NCI-H69 (cell line): ENCODE measurements at regions not wholly inside any gene's neighbourhood (a gene's known extent, or its start where the extent isn't known, plus 50 kb on each side); places are given as distances from the start of the nearest gene placed in this dataset.

Experiments used
- DNase-seq: peaks from one replicate; lab custom pipeline; 2025; lab: John Stamatoyannopoulos, UW

DNA sequence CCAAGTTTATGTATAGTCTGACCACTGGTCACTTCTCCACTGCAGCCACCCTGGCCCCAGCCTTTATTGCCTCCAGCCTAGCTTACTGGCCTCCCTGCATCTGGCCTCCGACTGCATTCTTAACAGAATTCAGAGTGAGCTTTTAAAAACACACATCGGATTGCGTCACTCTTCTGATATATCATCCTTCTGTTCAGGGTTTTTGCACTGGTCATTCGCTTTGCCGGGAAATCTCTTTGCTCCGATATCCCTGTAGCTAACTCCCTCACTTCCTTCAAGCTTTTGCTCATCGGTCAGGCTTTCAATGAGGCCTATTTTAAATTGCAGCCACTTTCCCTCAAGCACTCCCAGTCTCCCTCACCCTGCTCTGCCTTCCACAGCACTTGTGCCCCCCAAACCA is 101.6 kb upstream of the DLX2 start:
- no peak for DNase-seq

DNA sequence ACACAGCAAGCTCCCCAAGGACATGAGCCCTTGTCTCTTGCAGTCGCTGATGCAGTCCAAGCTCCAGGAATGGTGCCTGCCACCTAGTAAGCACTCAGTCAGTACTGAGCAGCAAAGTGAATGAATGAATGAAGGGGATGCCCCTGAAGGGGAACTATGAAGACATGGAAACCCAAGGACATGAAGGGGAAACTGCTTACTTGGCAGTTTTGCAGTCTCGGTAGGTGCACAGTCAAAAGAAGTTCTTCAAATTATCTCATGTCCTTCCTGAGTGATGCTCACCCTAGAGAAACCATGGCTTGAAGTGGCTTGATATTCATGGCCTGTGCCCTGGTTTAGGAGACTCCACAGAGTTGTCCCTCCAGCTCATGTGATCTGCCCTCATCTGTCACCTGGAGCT is 102.1 kb upstream of the DLX2 start:
- no peak for DNase-seq

DNA sequence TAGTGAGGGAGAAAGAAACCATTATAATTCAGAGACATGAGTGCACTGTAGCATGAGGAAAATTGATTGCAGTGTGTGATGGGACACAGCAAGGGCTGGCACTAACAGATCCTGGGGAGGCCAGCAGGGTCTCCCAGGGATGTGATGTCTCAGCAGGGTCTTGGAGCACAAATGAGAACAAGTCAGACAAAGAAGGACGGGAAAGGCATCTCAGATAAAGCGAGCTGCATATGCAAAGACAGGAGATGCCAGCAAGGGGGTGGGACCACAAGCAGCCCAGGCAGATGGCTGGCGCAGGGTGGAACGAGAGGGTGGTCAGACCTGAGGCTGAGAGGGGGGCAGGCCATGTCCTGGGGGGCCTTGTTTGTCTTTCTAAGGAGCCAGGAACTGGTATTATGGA is 102.6 kb upstream of the DLX2 start:
- DNase-seq, result no peak

DNA sequence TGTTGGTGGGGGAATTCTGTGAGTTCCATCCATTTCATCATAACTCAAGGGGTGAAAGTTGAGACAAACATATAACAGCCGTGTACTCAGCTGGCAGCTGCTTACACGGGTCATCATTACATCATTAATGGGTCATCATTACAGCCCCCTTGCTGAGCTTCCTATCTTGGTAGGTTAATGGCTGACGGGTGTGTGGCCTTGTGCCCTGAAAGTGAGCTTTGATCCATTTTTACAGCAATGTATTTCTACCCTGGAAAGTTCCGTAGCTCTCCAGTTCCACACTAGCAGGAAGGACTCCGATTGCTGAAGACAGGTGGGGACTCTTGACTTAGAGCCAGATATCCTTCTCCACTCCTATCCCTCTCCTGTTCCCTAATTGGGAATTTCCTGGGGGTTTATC is 105.2 kb upstream of the DLX2 start:
- peak; percentile 10 for DNase-seq

DNA sequence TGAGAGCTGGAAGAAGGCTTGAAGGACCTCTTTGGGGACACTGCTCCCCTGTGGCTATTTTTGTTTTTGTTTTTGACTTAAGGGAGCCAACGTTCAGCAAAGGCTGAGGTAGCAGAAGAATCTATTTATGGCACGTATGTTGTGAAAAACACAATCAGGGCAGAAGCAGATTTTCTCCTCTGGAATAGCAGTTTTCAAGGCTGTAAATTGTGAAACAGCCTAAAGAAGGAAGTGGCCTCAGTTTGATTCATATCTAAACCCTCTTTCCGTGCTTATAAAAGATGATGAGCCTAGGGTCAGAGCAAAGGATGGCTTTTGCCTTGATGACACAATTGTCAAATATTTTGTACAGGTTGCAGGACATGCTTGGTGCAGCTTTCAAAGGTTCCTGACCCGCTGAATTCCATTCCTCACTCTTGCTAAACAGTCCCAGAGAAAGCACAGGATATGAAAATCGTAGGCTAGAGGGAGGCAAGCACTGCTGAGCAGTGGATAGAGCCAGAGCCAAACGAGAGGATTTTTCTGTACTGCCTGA is 106.2 kb upstream of the DLX2 start:
- no peak for DNase-seq

DNA sequence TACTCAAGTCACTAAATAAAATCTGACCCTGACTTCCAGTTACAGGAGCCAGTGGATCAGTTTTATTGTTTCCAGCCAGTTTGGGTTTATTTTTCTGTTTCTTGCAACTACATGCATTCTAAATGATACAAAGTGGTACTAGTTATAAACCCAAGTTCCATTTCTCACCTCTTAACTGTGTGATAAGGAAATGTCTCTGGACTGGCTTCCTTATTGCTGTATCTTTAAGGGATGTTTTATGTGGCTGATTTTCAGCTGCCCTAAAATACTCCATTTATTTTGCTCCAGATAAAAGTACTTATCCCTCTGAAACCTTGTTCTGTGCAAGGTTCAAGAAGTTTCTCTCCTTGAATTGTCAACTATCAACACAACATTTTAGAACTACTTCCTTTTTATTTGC is 107.9 kb upstream of the DLX2 start:
- no peak for DNase-seq

DNA sequence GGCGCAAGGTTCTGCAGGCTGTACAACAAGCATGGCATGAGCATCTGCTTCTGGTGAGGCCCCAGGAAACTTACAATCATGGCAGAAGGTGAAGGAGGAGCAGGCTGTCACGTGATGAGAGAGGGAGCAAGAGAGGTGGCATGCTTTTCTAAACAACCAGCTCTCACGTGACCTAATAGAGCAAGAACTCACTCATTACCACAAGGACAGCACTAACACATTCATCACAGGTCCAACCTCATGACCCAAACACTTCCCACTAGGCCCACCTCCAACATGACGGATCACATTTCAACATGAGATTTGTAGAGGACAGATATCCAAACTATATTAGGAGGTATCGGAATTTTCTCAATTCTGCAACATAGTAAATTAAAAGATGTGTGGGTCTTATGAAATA is 108.8 kb upstream of the DLX2 start:
- no peak for DNase-seq

DNA sequence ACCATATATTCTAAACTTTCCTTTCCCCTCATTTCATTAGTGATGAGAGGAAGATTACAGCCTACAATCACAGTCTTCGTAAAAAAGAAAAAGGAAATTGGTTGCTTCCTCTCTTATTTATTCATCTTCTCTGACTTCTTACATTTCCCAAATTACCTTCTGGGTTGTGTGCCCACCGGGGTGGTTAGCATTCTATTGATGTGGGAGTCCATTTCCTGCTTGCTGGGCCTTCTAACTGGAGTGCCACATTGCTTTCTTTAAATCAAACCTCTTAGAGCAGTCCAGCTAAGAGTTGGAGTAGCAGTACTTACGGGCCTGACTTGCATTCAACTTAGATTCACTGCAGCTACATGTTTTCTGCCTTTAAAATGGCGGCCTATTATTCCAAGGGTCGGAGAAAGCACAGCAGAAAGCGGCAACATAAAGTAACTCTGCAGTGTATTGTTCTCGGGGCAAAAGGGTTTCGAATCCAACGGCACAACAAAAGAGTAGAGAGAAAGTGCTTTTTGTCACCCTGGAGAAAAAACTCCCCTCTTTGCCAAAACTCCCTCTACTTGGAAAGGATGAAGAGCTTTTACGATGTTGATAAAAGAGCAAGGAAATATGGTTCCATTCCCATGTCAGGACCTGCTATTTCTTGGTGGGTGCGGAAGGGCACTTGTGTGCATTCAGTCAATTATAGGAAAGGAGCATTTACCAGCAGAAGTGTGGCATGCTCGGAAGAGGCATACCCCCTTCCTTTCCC is 110.6 kb upstream of the DLX2 start:
- DNase-seq, result no peak

DNA sequence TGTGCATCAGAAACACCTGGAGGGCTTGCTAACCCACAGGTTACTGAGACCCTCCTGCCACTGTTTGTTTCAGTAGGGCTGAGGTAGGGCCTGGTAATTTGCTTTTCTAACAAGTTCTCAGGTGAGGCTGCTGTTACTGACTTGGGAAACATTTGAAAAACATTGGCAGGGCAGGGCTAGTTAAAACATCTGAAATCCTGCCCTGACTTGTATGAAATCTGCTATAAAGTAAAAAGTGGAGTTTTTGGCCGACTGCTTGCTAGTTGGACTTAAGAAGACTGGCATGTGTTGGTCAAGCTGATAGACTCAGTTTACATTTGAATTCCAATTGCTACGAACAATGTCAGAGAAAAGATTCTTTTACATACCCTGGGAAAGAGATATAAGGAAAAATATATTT is 111.6 kb upstream of the DLX2 start:
- no peak for DNase-seq

DNA sequence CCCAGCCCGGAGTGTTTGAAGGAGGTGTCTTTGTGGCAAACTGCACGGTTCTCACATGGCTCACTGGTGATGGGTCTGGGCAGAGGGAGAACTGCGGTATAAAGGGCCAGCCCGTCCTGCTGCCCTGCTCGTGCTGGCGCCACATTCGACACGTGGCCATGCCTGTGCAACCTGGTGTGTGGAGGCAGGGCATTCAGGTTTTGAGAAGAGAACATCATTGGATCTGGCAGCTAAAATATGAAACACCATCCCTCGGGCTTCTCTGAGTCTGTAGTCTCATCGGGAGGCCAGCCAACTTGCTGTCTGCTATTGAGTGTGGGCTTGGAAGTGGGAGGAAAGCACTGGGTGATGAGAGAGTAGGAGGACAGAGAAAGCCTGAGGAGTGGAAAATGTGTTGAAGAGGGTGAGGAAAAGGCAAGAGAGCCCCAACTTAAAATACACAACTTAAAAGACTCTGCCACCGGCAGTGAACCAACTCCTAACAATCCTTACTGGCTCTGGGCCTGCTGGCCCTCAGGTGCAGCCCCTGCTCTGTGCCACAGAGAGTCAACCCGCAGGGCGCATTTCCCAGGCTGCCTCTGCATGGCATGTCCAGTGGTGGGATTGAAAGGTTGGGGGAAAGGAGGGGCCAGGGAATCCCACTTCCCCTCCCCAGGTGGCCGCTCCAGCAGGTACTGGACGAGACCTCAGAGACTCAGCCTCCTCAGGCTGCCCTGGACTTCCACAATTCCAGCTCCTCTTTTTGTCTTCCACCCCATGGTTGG is 112.7 kb upstream of the DLX2 start:
- DNase-seq, result no peak

DNA sequence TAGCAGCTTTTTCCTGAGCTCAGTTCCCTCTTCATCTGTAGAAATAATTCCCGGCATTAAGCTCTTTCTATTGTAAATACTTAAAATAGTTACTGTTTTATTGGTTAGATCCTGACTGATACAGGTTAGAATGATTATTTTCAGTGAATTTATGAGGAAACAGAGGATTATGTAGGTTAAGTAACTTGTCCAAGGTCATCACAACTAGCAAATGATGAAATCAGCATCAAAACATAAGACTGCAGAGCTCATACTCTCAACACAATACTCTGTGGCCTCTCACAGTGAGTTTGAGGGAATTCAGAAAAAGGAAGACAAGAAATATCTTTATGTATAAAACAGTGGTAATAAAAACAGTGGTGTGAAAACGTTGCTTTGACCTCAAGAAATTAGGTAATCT is 113.2 kb upstream of the DLX2 start:
- no peak for DNase-seq

DNA sequence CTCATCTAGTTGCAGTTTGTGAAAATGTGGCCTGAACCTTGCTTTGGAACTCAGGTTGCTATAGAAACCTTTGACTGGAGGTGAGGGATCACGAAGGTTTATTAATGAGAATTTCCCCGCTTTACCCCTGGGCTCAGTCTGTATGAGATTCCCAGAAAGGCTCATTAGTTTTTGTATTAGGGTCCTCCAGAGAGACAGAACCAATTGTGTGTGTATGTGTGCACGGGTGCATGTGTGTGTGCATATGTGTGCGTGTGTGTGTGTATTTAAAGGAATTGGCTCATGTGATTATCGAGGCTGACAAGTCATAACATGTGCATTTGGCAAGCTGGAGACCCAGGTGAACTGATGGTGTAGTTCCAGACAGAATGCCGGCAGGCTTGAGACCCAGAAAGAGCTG is 113.8 kb upstream of the DLX2 start:
- DNase-seq, result no peak

DNA sequence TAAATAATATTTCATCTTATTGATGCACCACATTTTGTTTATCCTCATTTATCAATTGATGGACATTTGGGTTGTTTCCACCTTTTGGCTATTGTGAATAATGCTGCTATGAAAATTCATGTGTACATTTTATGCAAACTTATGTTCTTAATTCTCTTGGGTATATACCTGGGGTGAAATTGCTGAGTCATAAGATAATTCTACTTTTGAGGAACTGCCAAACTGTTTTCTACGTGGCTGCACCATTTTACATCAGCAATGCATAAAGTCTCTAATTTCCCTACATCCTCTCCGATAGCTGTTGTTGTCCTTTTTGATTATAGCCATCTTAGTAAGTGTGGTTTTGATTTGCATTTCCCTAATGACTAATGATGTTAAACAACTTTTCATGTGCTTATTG is 116.5 kb upstream of the DLX2 start:
- DNase-seq, result no peak

DNA sequence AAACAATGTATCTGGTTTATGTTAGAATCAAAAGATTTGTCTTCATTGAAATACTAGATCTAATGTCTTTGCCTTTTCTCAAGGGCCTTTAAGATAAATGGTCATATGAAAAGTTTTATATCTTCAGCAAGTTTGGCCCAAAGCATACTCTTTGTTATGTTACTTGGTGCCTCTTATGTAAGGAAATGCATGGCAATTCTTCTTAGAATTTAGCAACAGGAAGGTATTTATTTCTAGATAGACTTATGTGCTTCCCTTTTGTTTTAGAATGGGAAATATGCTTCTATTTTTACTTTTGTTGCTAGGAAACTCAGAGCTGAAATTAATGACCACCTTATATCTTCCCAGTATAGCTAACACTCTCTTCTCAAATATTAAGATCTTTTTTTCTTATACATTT is 117.4 kb upstream of the DLX2 start:
- DNase-seq, result no peak

DNA sequence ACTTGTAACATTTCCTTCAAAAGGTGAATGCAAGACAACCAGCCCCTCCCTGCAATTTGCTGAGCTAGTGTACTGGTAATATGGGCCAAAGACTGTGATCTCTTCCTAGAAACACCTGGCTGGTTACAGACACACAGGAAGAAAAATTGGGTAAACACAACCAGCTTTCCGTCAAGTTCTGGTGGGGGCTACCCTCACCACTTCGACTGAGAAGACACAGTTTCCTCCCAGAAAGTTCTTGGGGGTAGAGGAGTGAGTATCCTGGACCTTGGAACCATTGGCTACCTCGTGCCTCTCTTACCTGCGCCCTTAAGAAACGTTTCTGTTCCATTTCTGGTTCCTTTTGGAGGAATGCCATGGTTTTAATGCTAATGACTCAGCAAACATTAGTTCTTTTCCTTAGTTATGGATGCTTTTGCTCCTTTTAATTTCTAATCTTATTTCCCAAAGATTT is 120.9 kb upstream of the DLX2 start:
- DNase-seq, result peak; percentile 23

DNA sequence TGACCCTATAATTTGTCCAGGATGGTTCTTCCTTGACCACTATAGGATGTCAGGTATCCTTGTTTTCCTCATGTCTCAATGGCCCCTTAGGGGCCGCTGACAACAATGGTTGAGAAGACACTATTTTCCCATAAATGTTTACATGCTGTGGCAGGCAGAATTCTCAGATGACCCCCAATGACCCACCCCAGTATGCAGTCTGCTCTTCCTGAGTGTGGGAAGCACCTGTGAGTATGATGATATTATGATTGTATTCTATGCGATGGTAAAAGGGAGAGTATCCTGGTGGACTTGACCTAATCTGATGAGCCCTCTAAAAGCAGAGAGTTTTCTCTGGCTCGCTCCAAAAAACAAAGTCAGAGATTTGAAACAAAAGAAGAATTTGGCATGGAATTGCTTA is 123.1 kb upstream of the DLX2 start:
- no peak for DNase-seq

DNA sequence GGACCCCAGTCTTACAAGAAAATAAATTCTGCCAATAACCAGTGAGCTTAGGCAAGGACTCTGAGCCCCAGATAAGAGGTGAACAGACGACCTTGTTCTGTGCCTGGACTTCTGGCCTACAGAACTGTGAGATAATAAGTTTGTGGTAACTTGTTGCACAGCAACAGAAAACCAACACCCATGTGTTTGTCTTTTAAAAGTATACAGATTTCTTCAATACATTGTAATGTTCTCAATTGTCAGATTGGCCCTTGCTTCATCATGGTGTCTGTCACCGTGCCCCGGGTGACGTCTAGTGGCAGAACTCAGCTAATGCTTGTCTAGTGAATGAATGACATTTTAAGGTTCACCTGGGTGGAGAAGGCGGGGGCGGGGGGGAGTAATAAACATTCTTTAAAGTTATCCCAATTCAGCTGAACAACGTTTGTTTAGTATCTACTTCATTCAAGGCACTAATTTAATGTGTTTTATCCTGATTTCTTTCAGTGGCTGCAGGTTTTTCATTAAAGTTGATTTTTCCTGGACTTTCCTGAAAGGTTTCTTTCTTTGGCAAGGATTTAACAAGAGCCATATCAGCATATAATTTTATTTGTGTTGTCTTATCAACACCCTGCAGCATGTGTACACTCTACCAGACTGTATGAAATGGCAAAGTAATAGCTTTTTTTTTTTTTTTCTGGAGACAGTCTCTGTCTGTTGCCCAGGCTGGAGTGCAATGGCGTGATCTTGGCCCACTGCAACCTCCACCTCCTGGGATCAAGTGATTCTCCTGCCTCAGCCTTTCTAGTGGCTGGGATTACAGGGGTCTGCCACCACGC is 123.8 kb upstream of the DLX2 start:
- DNase-seq, result no peak

DNA sequence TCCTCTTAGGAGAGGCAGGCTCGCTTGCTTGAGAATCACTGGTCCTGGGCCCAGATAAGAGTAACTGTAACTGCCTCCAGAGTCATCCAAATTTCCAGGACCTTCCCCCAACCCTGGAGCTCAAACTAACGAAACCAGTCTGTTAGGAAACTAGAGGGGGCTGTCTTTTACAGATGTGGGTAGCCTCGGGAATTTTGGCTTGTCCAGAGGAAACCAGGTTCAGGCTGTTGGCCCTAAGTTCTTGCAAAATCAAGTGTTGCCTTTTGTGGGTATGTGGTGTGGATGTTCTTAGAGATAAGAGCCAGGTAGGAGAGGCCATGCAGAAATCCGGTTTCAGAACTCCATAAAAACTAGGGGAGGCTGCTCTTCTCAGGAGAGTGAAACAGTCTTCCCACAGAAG is 125.0 kb upstream of the DLX2 start:
- no peak for DNase-seq

DNA sequence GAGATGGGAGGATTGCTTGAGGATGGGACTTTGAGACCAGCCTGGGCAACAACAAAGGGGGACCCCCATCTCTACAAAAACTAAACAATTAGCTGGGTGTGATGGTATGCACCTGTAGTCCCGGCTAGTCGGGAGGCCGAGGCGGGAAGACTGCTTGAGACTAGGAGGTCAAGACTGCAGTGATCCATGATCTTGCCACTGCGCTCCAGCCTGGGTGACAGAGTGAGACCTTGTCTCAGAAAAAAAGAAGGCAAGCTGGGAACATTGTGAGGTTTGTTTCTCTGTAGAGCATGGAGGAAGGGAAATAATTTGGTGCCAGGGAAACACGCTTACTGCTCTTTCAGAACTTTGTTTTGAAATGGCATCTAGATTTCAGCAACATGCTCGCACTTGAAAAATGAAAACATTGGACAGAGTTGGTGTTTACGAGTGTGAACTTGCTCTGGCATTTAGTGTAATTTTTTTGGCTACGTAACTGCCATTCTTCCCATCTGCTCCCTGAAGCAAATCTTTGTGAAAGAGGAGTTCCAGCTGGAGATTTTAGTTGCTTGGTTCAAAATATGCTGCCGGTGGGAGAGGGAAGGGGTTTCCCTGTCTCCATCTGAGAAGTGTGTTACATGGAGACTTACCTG is 125.6 kb upstream of the DLX2 start:
- DNase-seq, result no peak

DNA sequence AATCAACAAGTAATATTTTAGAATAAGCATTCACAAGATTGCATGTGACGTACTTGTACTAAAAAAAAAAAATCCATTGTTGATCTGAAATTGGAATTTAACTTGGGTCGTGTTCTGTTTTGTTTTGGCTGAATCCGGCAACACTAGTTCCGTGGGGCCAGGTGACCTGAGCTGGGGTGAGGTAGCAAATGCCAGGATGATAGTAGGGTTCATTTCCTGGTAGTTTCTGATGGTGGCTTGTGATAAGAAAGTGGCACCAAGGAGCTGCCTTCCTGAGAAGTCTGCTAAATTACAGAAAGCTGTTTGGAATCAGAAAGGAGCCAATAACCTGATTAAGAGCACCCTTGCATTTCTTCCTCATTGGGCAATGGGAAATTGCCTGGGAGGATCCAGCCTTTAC is 126.4 kb upstream of the DLX2 start:
- DNase-seq, result no peak

DNA sequence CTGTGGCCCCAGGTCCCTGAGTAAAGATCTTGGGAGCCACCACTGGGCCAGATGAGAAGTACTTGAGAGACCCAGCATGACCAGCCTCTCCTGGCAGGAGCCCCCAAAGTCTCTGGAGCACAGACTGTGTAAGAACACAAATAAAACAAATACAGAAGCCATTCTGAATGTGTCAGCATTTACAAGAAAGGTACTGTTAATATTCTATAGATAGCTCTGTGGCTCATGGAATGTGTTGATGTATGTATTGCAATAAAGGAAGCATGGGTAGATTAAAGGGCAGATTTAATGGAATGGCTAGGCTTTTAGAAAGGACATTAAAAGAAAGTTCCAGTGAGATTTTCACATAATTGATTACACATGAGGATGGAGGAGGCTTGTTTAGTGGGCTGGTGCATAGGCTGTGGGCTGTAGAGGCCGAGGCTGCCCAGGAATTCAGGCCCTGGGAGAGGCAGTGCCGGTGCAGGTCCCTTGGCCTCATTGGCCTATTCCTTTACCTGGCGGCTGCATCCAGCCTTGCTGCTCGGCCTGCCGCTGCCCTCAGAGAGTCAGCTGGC is 127.7 kb upstream of the DLX2 start:
- no peak for DNase-seq

DNA sequence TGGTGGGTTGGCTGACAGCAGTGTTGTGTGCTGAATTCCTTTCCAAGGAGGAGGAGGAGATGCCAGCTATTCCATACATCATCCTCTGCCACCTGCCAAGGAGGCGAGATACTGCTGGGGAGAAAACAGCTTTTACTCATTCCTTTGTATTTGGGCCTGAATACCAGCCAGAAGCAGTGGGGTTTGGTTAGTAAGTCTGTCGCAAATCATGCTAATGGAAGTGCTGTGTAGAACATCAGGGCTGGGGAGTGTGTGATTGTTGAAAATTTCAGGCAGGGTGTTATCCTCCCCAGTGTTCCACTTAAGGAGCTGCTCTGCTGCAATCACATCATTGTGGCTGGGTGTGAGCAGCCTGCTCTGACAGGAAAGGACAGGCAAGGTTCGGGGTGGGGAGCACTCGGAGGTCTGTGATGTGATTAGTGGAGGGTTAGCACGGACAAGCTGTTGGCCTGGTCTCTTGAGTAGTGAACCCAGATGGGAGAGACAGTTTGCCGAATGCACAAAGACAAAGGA is 128.2 kb upstream of the DLX2 start:
- DNase-seq, result peak; percentile 17
